NCI-H2227 (cell line): ENCODE measurements at regions not wholly inside any gene's neighbourhood (a gene's known extent, or its start where the extent isn't known, plus 50 kb on each side); places are given as distances from the start of the nearest gene placed in this dataset.

Source experiments
- DNase-seq: peaks from one replicate; lab custom pipeline; 2025; ENCODE audit not compliant: unreplicated experiment; lab: John Stamatoyannopoulos, UW

- no peak for DNase-seq
These were observed 548.8 kb downstream of the FGF9 start for GRCh38 chr13:22219709-22220108.

GRCh38 chr13:22220151-22221135, 549.6 kb downstream of the FGF9 start:
- DNase-seq = no peak

- no peak for DNase-seq
These were observed 552.5 kb downstream of the FGF9 start for GRCh38 chr13:22223411-22223810.

GRCh38 chr13:22226086-22226485, 555.2 kb downstream of the FGF9 start:
- no peak for DNase-seq

GRCh38 chr13:22227895-22228294, 557.0 kb downstream of the FGF9 start:
- DNase-seq = no peak

- DNase-seq = no peak
These were observed 559.0 kb downstream of the FGF9 start for GRCh38 chr13:22229916-22230315.

GRCh38 chr13:22232186-22232585, 561.3 kb downstream of the FGF9 start:
- no peak for DNase-seq

GRCh38 chr13:22235285-22235949, 564.5 kb downstream of the FGF9 start:
- DNase-seq = no peak

GRCh38 chr13:22235950-22236290, 565.0 kb downstream of the FGF9 start:
- no peak for DNase-seq

GRCh38 chr13:22238269-22238668, 567.4 kb downstream of the FGF9 start:
- DNase-seq = no peak

- no peak for DNase-seq
These were observed 569.8 kb downstream of the FGF9 start for GRCh38 chr13:22240716-22241115.

- no peak for DNase-seq
These were observed 572.7 kb downstream of the FGF9 start for GRCh38 chr13:22243469-22244163.

GRCh38 chr13:22252281-22252830, 581.5 kb downstream of the FGF9 start:
- no peak for DNase-seq

GRCh38 chr13:22253107-22253506, 582.2 kb downstream of the FGF9 start:
- no peak for DNase-seq

GRCh38 chr13:22256111-22256639, 585.3 kb downstream of the FGF9 start:
- DNase-seq = no peak

- no peak for DNase-seq
These were observed 591.4 kb downstream of the FGF9 start for GRCh38 chr13:22262001-22262885.

GRCh38 chr13:22263185-22263584, 592.3 kb downstream of the FGF9 start:
- DNase-seq = no peak

GRCh38 chr13:22265563-22265962, 594.7 kb downstream of the FGF9 start:
- DNase-seq = no peak

- no peak for DNase-seq
These were observed 600.0 kb downstream of the FGF9 start for GRCh38 chr13:22270881-22271280.

- DNase-seq = no peak
These were observed 601.0 kb downstream of the FGF9 start for GRCh38 chr13:22271903-22272302.
